SK-N-SH treated with all-trans-retinoic acid at 6 μM for 48 hours (cell line): ENCODE measurements at regions not wholly inside any gene's neighbourhood (a gene's known extent, or its start where the extent isn't known, plus 50 kb on each side); places are given as distances from the start of the nearest gene placed in this dataset.

ENCODE experiments used
- ARNTL ChIP-seq: fragments of 450-650 bp; formaldehyde crosslinking; IDR thresholded peaks from 2 replicates; pipeline ENCODE4 v1.5.0; 2020; ENCODE audit warnings: low read depth, mild to moderate bottlenecking, moderate library complexity, borderline replicate concordance
- CREB5 ChIP-seq: fragments of 250-450 bp; sonication (Bioruptor Pico); IDR thresholded peaks from 2 replicates; pipeline ENCODE4 v1.5.1; 2020; ENCODE audit warnings: low read depth, mild to moderate bottlenecking, moderate library complexity
- ISL1 ChIP-seq: fragments of 250-450 bp; sonication (Bioruptor Pico); IDR thresholded peaks from 2 replicates; pipeline ENCODE4 v2.1.2; 2022; ENCODE audit warnings: mild to moderate bottlenecking, moderate library complexity
- PATZ1 ChIP-seq: fragments of 250-450 bp; sonication (Bioruptor Pico); IDR thresholded peaks from 2 replicates; pipeline ENCODE4 v1.8.0; 2020; ENCODE audit warnings: mild to moderate bottlenecking, moderate library complexity, borderline replicate concordance
- RARB ChIP-seq: fragments of 250-450 bp; sonication (Bioruptor Pico); IDR thresholded peaks from 2 replicates; pipeline ENCODE4 v1.8.0; 2021; ENCODE audit warnings: mild to moderate bottlenecking, moderate library complexity
- ZFP30 ChIP-seq: fragments of 450-650 bp; formaldehyde crosslinking; IDR thresholded peaks from 2 replicates; pipeline ENCODE4 v1.5.0; 2022; ENCODE audit warnings: mild to moderate bottlenecking, moderate library complexity
- ZNF8 ChIP-seq: fragments of 450-650 bp; formaldehyde crosslinking; IDR thresholded peaks from 2 replicates; pipeline ENCODE4 v1.5.0; 2020; ENCODE audit warnings: mild to moderate bottlenecking, moderate library complexity

GRCh38 chr10:131620904-131621303, 279.9 kb upstream of the PPP2R2D start:
- no peak for TF ChIP-seq PATZ1 (CRISPR knock-in tag)
- no peak for TF ChIP-seq ZNF8
- no peak for TF ChIP-seq RARB (CRISPR knock-in tag)
- TF ChIP-seq ARNTL (CRISPR knock-in tag) = no peak
- TF ChIP-seq CREB5 = no peak
- TF ChIP-seq ZFP30 (CRISPR knock-in tag) = no peak
- TF ChIP-seq ISL1 = no peak
